Cardiac muscle cell (in vitro differentiated cells and primary cell): ENCODE measurements at regions not wholly inside any gene's neighbourhood (a gene's known extent, or its start where the extent isn't known, plus 50 kb on each side); places are given as distances from the start of the nearest gene placed in this dataset.
A peak's percentile ranks its signal among the peaks of the same experiment; 100 is the strongest.

Source experiments
- DNase-seq, 2 donors: peaks; one replicate each; pipeline versions ENCODE4 v3.0.0 to v3.0.0-alpha.2; 2010 to 2017; ENCODE audit warnings: low read depth in 1 of 2, low spot score in 1 of 2
- H3K27ac ChIP-seq: fragments of 200-600 bp; sonication (generic); 2 replicates; pipeline ENCODE4 v1.5.1; 2016
- H3K27me3 ChIP-seq: fragments of 200-600 bp; sonication (generic); 2 replicates; pipeline ENCODE4 v1.6.0; 2016; ENCODE audit warnings: control low read depth
- H3K36me3 ChIP-seq: fragments of 200-600 bp; sonication (generic); 2 replicates; pipeline ENCODE4 v1.5.1; 2016; ENCODE audit warnings: control low read depth
- H3K4me1 ChIP-seq: fragments of 200-600 bp; sonication (generic); 2 replicates; pipeline ENCODE4 v1.8.1; 2017; ENCODE audit warnings: low read depth, mild to moderate bottlenecking, mixed run types
- H3K4me3 ChIP-seq: fragments of 200-600 bp; sonication (generic); 2 replicates; pipeline ENCODE4 v1.5.1; 2016; ENCODE audit warnings: mild to moderate bottlenecking
- H3K9me3 ChIP-seq: fragments of 200-600 bp; sonication (generic); 2 replicates; pipeline ENCODE4 v1.5.1; 2017; ENCODE audit warnings: low read depth, mild to moderate bottlenecking, control low read depth
- TF ChIP-seq, protein P1 (sequence below): IDR thresholded peaks from 2 replicates; pipeline ENCODE4 v1.5.1; 2012; ENCODE audit warnings: low read depth, mild to moderate bottlenecking, low read length

GRCh38 chr18:32582455-32582854 lies 111.8 kb upstream of the GAREM1 start:
- Histone ChIP-seq H3K27me3 (no peaks in the 10 kb centered on the region), H3K4me1 (peaks cover 13% of the 10 kb centered on the region), H3K9me3 (no peaks in the 10 kb centered on the region), H3K4me3 (no peak overlapping the region), H3K27ac (no peak overlapping the region), H3K36me3 (no peaks in the 10 kb centered on the region)
- TF ChIP-seq, protein P1, sequence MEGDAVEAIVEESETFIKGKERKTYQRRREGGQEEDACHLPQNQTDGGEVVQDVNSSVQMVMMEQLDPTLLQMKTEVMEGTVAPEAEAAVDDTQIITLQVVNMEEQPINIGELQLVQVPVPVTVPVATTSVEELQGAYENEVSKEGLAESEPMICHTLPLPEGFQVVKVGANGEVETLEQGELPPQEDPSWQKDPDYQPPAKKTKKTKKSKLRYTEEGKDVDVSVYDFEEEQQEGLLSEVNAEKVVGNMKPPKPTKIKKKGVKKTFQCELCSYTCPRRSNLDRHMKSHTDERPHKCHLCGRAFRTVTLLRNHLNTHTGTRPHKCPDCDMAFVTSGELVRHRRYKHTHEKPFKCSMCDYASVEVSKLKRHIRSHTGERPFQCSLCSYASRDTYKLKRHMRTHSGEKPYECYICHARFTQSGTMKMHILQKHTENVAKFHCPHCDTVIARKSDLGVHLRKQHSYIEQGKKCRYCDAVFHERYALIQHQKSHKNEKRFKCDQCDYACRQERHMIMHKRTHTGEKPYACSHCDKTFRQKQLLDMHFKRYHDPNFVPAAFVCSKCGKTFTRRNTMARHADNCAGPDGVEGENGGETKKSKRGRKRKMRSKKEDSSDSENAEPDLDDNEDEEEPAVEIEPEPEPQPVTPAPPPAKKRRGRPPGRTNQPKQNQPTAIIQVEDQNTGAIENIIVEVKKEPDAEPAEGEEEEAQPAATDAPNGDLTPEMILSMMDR: no peak
- peak in 1 of 2 donors; percentile 4 for DNase-seq

GRCh38 chr18:32577561-32577960 lies 106.9 kb upstream of the GAREM1 start:
- Histone ChIP-seq H3K27me3 (no peaks in the 10 kb centered on the region), H3K27ac (no peak overlapping the region), H3K4me3 (no peak overlapping the region), H3K36me3 (no peaks in the 10 kb centered on the region), H3K9me3 (no peaks in the 10 kb centered on the region), H3K4me1 (no peaks in the 10 kb centered on the region)
- TF ChIP-seq, protein P1: no peak
- DNase-seq: no peak

GRCh38 chr18:32576296-32576916 lies 105.7 kb upstream of the GAREM1 start:
- H3K4me3 ChIP-seq: no peak overlapping the region
- no peaks in the 10 kb centered on the region for H3K4me1 ChIP-seq
- no peaks in the 10 kb centered on the region for H3K9me3 ChIP-seq
- no peaks in the 10 kb centered on the region for H3K27me3 ChIP-seq
- TF ChIP-seq, protein P1: peak; percentile 56
- peak; percentile 39 to 69 for DNase-seq
- H3K27ac ChIP-seq: no peak overlapping the region
- H3K36me3 ChIP-seq: no peaks in the 10 kb centered on the region

GRCh38 chr18:32566960-32567359 lies 96.3 kb upstream of the GAREM1 start:
- Histone ChIP-seq H3K36me3 (no peaks in the 10 kb centered on the region), H3K4me3 (no peak overlapping the region), H3K27ac (no peak overlapping the region), H3K9me3 (no peaks in the 10 kb centered on the region), H3K27me3 (no peaks in the 10 kb centered on the region), H3K4me1 (no peaks in the 10 kb centered on the region)
- DNase-seq: peak in 1 of 2 donors; percentile 11
- TF ChIP-seq, protein P1: no peak

DNA sequence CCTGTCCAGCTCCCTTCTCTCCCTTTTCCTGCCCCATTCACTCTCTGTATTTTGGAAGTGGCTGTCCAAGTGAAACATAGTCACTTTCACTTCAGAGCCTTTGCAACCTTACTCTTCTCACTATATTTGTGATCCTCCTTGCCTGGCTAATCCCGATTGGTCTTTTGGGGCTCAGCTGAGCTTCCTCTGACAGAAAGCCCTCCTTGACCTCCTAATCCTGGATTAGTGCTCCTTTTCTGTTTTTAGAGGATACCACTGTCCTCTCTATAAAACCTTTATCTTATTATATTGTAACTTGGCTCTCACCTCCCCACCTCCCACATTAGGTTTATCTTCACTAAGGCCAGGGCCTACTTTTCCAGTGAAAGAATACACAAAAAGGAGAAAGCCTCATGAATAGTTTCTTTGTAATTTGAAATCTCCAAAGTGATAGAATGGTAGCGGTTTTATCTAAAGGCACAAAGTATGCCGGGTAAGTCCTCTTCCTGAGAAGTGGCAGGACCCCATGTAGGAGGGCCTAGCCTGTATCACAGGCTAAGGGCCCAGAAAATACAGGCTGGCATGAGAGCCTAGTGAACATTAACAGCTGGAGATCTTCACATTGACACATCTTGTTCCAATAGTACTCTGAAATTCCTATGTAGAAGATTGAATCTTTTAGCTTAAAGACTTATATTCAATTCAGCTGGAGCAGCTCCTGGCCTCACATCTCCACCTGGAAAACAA lies 83.1 kb upstream of the GAREM1 start:
- TF ChIP-seq, protein P1: no peak
- DNase-seq: peak in 1 of 2 donors; percentile 17
- peaks cover 2% of the 10 kb centered on the region for H3K4me1 ChIP-seq
- no peak overlapping the region for H3K27ac ChIP-seq
- H3K4me3 ChIP-seq: no peak overlapping the region
- no peaks in the 10 kb centered on the region for H3K9me3 ChIP-seq
- H3K27me3 ChIP-seq: no peaks in the 10 kb centered on the region
- H3K36me3 ChIP-seq: no peaks in the 10 kb centered on the region
